ENCODE measurements at regions not wholly inside any gene's neighbourhood (a gene's known extent, or its start where the extent isn't known, plus 50 kb on each side); places are given as distances from the start of the nearest gene placed in this dataset.

GRCh38 chr5:34476941-34477565, 179.1 kb upstream of the RAI14 start:
- no peak for TF ChIP-seq CTCF (IDR thresholded peaks at IDR 0.05; ENCODE audit: insufficient read depth, low read length)
- no peak for TF ChIP-seq POLR2AphosphoS5 (IDR thresholded peaks at IDR 0.05; ENCODE audit: low read depth)
- TF ChIP-seq REST (IDR thresholded peaks at IDR 0.05; ENCODE audit: insufficient replicate concordance, low read depth) = no peak
- no peak for TF ChIP-seq GABPA (IDR thresholded peaks at IDR 0.05; ENCODE audit: low read depth)

All from HL-60 (cell line).